Smooth muscle cell (in vitro differentiated cells): ENCODE measurements at regions not wholly inside any gene's neighbourhood (a gene's known extent, or its start where the extent isn't known, plus 50 kb on each side); places are given as distances from the start of the nearest gene placed in this dataset.

Source experiments
- DNase-seq: peaks from one replicate; lab custom pipeline; 2025; ENCODE audit not compliant: unreplicated experiment; lab: John Stamatoyannopoulos, UW
- H2AFZ ChIP-seq: fragments of 200-600 bp; sonication (generic); 2 replicates; pipeline ENCODE4 v1.6.0; 2016; ENCODE audit warnings: antibody characterized with exemption, low read depth, mild to moderate bottlenecking
- H3F3A ChIP-seq: fragments of 200-600 bp; sonication (generic); 2 replicates; pipeline ENCODE4 v1.6.0; 2017; ENCODE audit warnings: antibody characterized with exemption, low read depth
- H3K27ac ChIP-seq: fragments of 200-600 bp; sonication (generic); 2 replicates; pipeline ENCODE4 v1.5.1; 2016; ENCODE audit warnings: low read depth, mild to moderate bottlenecking
- H3K27me3 ChIP-seq: fragments of 200-600 bp; sonication (generic); 2 replicates; pipeline ENCODE4 v1.6.1; 2016; ENCODE audit warnings: low read depth, mild to moderate bottlenecking
- H3K36me3 ChIP-seq: fragments of 200-600 bp; sonication (generic); 2 replicates; pipeline ENCODE4 v1.5.1; 2016; ENCODE audit warnings: low read depth
- H3K4me1 ChIP-seq: fragments of 200-600 bp; sonication (generic); 2 replicates; pipeline ENCODE4 v1.5.1; 2016; ENCODE audit warnings: low read depth
- H3K4me2 ChIP-seq: fragments of 200-600 bp; sonication (generic); 2 replicates; pipeline ENCODE4 v1.6.0; 2016; ENCODE audit warnings: mild to moderate bottlenecking
- H3K4me3 ChIP-seq: fragments of 200-600 bp; sonication (generic); 2 replicates; pipeline ENCODE4 v1.5.1; 2016; ENCODE audit warnings: mild to moderate bottlenecking
- H3K79me2 ChIP-seq: fragments of 200-600 bp; sonication (generic); 2 replicates; pipeline ENCODE4 v1.6.0; 2016; ENCODE audit warnings: low read depth, mild to moderate bottlenecking
- H3K9ac ChIP-seq: fragments of 200-600 bp; sonication (generic); 2 replicates; pipeline ENCODE4 v1.6.0; 2016; ENCODE audit warnings: low read depth
- H3K9me3 ChIP-seq: fragments of 200-600 bp; sonication (generic); replicated peaks from 2 replicates; pipeline ENCODE4 v1.5.1; 2016; ENCODE audit warnings: low read depth
- H4K20me1 ChIP-seq: fragments of 200-600 bp; sonication (generic); 2 replicates; pipeline ENCODE4 v1.6.0; 2016; ENCODE audit warnings: low read depth
- WGBS: methylation state at CpG from one replicate; pipeline ENCODE4 v1.1.7; 2016; ENCODE audit warnings: low lambda C conversion rate; 5-methylcytosine and 5-hydroxymethylcytosine counted together
- TF ChIP-seq, protein P1 (sequence below): fragments of 200-600 bp; sonication (generic); IDR thresholded peaks from 2 replicates; pipeline ENCODE4 v1.5.1; 2017; ENCODE audit warnings: borderline replicate concordance, mild to moderate bottlenecking, antibody characterized with exemption; ENCODE audit not compliant: insufficient read depth, poor library complexity, severe bottlenecking

DNA sequence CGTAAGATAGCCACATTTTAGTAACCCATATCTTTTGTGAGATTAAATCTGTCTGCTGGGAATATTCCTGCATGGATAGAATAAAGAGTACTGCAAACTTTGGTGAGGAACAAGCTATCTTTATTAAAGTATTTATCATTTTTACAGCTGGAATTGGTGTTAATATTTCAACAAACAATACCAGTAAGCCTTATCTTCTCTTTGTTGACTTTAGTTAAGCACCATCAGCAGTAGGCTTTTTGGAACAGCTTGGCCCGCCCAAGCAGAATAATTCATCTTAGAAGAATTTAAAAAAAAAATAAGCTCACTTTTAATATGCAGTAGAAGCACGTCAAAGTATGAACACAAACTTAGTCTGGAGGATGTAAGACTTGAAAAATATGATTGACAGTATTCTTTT is 917.8 kb upstream of the ADGRB3 start:
- Histone ChIP-seq H3K36me3 (no peaks in the 10 kb centered on the region), H3K9ac (no peak overlapping the region), H3K4me1 (no peaks in the 10 kb centered on the region), H4K20me1 (no peaks in the 10 kb centered on the region), H3K4me2 (no peak overlapping the region), H3K9me3 (no peaks in the 10 kb centered on the region), H2AFZ (no peak overlapping the region), H3K4me3 (no peak overlapping the region), H3K79me2 (no peaks in the 10 kb centered on the region), H3K27me3 (no peaks in the 10 kb centered on the region), H3F3A (no peaks in the 10 kb centered on the region), H3K27ac (no peak overlapping the region)
- TF ChIP-seq, protein P1, sequence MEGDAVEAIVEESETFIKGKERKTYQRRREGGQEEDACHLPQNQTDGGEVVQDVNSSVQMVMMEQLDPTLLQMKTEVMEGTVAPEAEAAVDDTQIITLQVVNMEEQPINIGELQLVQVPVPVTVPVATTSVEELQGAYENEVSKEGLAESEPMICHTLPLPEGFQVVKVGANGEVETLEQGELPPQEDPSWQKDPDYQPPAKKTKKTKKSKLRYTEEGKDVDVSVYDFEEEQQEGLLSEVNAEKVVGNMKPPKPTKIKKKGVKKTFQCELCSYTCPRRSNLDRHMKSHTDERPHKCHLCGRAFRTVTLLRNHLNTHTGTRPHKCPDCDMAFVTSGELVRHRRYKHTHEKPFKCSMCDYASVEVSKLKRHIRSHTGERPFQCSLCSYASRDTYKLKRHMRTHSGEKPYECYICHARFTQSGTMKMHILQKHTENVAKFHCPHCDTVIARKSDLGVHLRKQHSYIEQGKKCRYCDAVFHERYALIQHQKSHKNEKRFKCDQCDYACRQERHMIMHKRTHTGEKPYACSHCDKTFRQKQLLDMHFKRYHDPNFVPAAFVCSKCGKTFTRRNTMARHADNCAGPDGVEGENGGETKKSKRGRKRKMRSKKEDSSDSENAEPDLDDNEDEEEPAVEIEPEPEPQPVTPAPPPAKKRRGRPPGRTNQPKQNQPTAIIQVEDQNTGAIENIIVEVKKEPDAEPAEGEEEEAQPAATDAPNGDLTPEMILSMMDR = no peak
- no peak for DNase-seq
- WGBS = 49% methylated on average over 3 of the region's 3 CpGs

DNA sequence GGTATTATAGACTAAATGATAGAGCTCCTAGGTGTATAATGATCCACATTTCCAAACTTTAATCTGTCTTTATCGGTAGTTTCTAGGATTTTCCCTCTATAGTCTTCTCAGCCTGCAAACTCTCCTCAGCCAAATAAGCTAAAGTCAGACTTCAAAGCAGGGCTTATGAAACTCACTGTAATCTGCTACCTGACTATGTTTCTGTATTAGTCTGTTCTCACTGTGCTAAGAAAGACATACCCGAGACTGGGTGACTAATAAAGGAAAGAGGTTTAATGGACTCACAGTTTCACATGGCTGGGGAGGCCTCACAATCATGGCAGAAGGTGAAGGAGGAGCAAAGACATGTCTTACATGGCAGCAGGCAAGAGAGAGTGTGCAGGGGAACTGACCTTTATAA is 928.7 kb upstream of the ADGRB3 start:
- Histone ChIP-seq H3F3A (no peaks in the 10 kb centered on the region), H3K27me3 (no peaks in the 10 kb centered on the region), H3K9ac (no peak overlapping the region), H3K79me2 (no peaks in the 10 kb centered on the region), H3K9me3 (peaks cover 6% of the 10 kb centered on the region), H3K4me1 (no peaks in the 10 kb centered on the region), H3K36me3 (no peaks in the 10 kb centered on the region), H3K4me3 (no peak overlapping the region), H3K4me2 (no peak overlapping the region), H2AFZ (no peak overlapping the region), H3K27ac (no peak overlapping the region), H4K20me1 (no peaks in the 10 kb centered on the region)
- TF ChIP-seq, protein P1 = no peak
- no peak for DNase-seq
- WGBS = 88% methylated on average over 2 of the region's 2 CpGs

DNA sequence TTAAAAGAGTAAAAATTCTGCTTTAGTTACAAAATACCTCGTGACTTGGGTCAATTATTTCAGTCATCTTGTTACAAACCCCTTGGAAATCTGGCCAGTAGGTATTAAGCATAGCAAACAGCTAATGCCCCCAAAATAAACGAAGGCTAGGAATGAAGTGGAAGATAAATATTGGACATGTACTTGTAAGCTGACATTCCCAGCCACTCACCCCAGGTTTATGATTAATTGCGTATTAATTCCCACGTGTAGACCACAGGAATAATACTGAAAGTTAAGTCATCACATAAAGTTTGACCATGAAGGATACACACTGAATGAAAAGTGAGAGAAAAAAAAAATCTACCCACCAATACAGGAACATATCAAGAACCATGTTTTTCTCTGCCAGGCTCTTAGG is 936.5 kb upstream of the ADGRB3 start:
- Histone ChIP-seq H3K9me3 (no peaks in the 10 kb centered on the region), H4K20me1 (no peaks in the 10 kb centered on the region), H3F3A (no peaks in the 10 kb centered on the region), H3K36me3 (no peaks in the 10 kb centered on the region), H3K9ac (no peak overlapping the region), H2AFZ (no peak overlapping the region), H3K4me2 (no peak overlapping the region), H3K27ac (no peak overlapping the region), H3K27me3 (no peaks in the 10 kb centered on the region), H3K79me2 (no peaks in the 10 kb centered on the region), H3K4me1 (no peaks in the 10 kb centered on the region), H3K4me3 (no peak overlapping the region)
- TF ChIP-seq, protein P1 = no peak
- DNase-seq = no peak
- WGBS = 81% methylated on average over 4 of the region's 4 CpGs

DNA sequence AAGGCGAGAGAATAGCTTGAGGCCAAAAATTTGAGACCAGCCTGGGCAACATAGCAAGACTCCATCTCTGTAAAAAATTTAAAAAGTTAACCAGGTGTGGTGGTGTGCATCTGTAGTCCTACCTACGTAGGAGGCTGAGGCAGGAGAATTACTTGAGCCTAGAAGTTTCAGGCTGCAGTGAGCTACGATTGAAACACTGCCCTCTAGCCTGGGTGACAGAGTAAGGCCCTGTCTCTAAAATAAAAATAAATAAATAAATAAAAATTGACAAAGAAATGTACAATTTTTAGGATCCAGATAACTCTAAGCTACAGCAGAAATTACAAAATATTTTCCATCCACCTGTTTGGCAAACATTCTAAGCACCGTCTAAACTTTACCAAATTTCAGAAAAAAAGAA is 941.0 kb upstream of the ADGRB3 start:
- no peaks in the 10 kb centered on the region for H3F3A ChIP-seq
- H3K4me3 ChIP-seq = no peak overlapping the region
- no peaks in the 10 kb centered on the region for H3K9me3 ChIP-seq
- H3K4me2 ChIP-seq = no peak overlapping the region
- H3K9ac ChIP-seq = no peak overlapping the region
- no peak overlapping the region for H3K27ac ChIP-seq
- 88% methylated on average over 4 of the region's 4 CpGs for WGBS
- no peaks in the 10 kb centered on the region for H4K20me1 ChIP-seq
- no peak for DNase-seq
- H3K27me3 ChIP-seq = no peaks in the 10 kb centered on the region
- H3K79me2 ChIP-seq = no peaks in the 10 kb centered on the region
- no peak overlapping the region for H2AFZ ChIP-seq
- H3K36me3 ChIP-seq = no peaks in the 10 kb centered on the region
- TF ChIP-seq, protein P1 = no peak
- no peaks in the 10 kb centered on the region for H3K4me1 ChIP-seq
